DOHH2 (cell line): ENCODE measurements at regions not wholly inside any gene's neighbourhood (a gene's known extent, or its start where the extent isn't known, plus 50 kb on each side); places are given as distances from the start of the nearest gene placed in this dataset.

Source experiments
- H3F3A ChIP-seq: fragments of 200-600 bp; sonication (generic), shearing (Covaris generic); 2 replicates; pipeline ENCODE4 v1.6.0; 2016; ENCODE audit warnings: antibody characterized with exemption, mild to moderate bottlenecking; ENCODE audit not compliant: control insufficient read depth, insufficient read depth
- H3K27ac ChIP-seq: fragments of 200-600 bp; sonication (generic); 2 replicates; pipeline ENCODE4 v1.5.1; 2014; ENCODE audit warnings: low read depth, mild to moderate bottlenecking, low read length, moderate library complexity
- H3K27me3 ChIP-seq: fragments of 200-600 bp; sonication (generic); 2 replicates; pipeline ENCODE4 v1.6.1; 2014; ENCODE audit warnings: mild to moderate bottlenecking, low read length, mixed read lengths; ENCODE audit not compliant: control insufficient read depth
- H3K36me3 ChIP-seq: fragments of 200-600 bp; sonication (generic); 2 replicates; pipeline ENCODE4 v1.6.1; 2014; ENCODE audit warnings: mild to moderate bottlenecking, low read length, moderate library complexity, mixed read lengths; ENCODE audit not compliant: control insufficient read depth
- H3K4me1 ChIP-seq: fragments of 200-600 bp; sonication (generic); 2 replicates; pipeline ENCODE4 v1.6.1; 2014; ENCODE audit warnings: mild to moderate bottlenecking, low read length, mixed read lengths; ENCODE audit not compliant: control insufficient read depth
- H3K4me2 ChIP-seq: fragments of 200-600 bp; sonication (generic); 2 replicates; pipeline ENCODE4 v1.6.0; 2014; ENCODE audit warnings: mild to moderate bottlenecking, low read length, moderate library complexity
- H3K4me3 ChIP-seq: fragments of 200-600 bp; sonication (generic); 2 replicates; pipeline ENCODE4 v1.5.1; 2014; ENCODE audit warnings: mild to moderate bottlenecking, low read length, mixed read lengths
- H3K79me2 ChIP-seq: fragments of 200-600 bp; sonication (generic); 2 replicates; pipeline ENCODE4 v1.6.1; 2014; ENCODE audit warnings: mild to moderate bottlenecking, low read length, mixed read lengths; ENCODE audit not compliant: control insufficient read depth
- H3K9me2 ChIP-seq: fragments of 200-600 bp; sonication (generic); replicated peaks from 2 replicates; pipeline ENCODE4 v1.6.1; 2014; ENCODE audit warnings: mild to moderate bottlenecking, low read length, mixed read lengths; ENCODE audit not compliant: control insufficient read depth
- H3K9me3 ChIP-seq: fragments of 200-600 bp; sonication (generic); 2 replicates; pipeline ENCODE4 v1.6.1; 2014; ENCODE audit warnings: antibody characterized with exemption, low read length, mixed read lengths; ENCODE audit not compliant: control insufficient read depth, insufficient read depth
- H4K20me1 ChIP-seq: fragments of 200-600 bp; sonication (generic); 2 replicates; pipeline ENCODE4 v1.6.0; 2014; ENCODE audit warnings: low read depth, mild to moderate bottlenecking, antibody characterized with exemption, low read length, moderate library complexity; ENCODE audit not compliant: control insufficient read depth, insufficient read depth
- CTCF ChIP-seq: fragments of 200-600 bp; sonication (generic); IDR thresholded peaks from one replicate; pipeline ENCODE4 v1.5.1; 2014; ENCODE audit warnings: antibody characterized with exemption, mild to moderate bottlenecking, low read depth, low read length; ENCODE audit not compliant: poor library complexity, severe bottlenecking
- EZH2phosphoT487 ChIP-seq: fragments of 200-600 bp; sonication (generic); IDR thresholded peaks from 2 replicates; pipeline ENCODE4 v1.6.1; 2017; ENCODE audit warnings: borderline replicate concordance, mild to moderate bottlenecking, antibody characterized with exemption, low read length, moderate library complexity, mixed read lengths

- no peaks in the 10 kb centered on the region for H3K4me1 ChIP-seq
- no peak overlapping the region for H3K4me2 ChIP-seq
- TF ChIP-seq EZH2phosphoT487, result no peak
- no peak for TF ChIP-seq CTCF
- H3F3A ChIP-seq, result no peaks in the 10 kb centered on the region
- H3K79me2 ChIP-seq, result no peaks in the 10 kb centered on the region
- H3K9me2 ChIP-seq, result no peaks in the 10 kb centered on the region
- no peaks in the 10 kb centered on the region for H4K20me1 ChIP-seq
- H3K4me3 ChIP-seq, result no peak overlapping the region
- no peaks in the 10 kb centered on the region for H3K27me3 ChIP-seq
- no peak overlapping the region for H3K27ac ChIP-seq
- peaks cover 5% of the 10 kb centered on the region; the same call in 1 of the 2 replicates for H3K9me3 ChIP-seq
- no peaks in the 10 kb centered on the region for H3K36me3 ChIP-seq
These were observed 182.4 kb upstream of the CHRNA7 start for GRCh38 chr15:31847961-31848360.

- TF ChIP-seq CTCF (no peak), EZH2phosphoT487 (no peak)
- Histone ChIP-seq H3K4me2 (no peak overlapping the region), H3F3A (no peaks in the 10 kb centered on the region), H3K4me3 (no peak overlapping the region), H3K36me3 (no peaks in the 10 kb centered on the region), H3K4me1 (no peaks in the 10 kb centered on the region), H3K27ac (no peak overlapping the region), H3K9me2 (no peaks in the 10 kb centered on the region), H3K27me3 (no peaks in the 10 kb centered on the region), H4K20me1 (no peaks in the 10 kb centered on the region), H3K79me2 (no peaks in the 10 kb centered on the region), H3K9me3 (peaks cover 5% of the 10 kb centered on the region; the same call in 1 of the 2 replicates)
These were observed 181.7 kb upstream of the CHRNA7 start for GRCh38 chr15:31848621-31849020.

- peaks cover 5% of the 10 kb centered on the region; the same call in 1 of the 2 replicates for H3K9me3 ChIP-seq
- peaks cover 4% of the 10 kb centered on the region; the same call in 1 of the 2 replicates for H3K27me3 ChIP-seq
- no peaks in the 10 kb centered on the region for H3K36me3 ChIP-seq
- no peaks in the 10 kb centered on the region for H4K20me1 ChIP-seq
- H3F3A ChIP-seq, result no peaks in the 10 kb centered on the region
- H3K9me2 ChIP-seq, result no peaks in the 10 kb centered on the region
- H3K27ac ChIP-seq, result no peak overlapping the region
- H3K4me1 ChIP-seq, result peaks cover 3% of the 10 kb centered on the region; the same call in 1 of the 2 replicates
- no peak overlapping the region for H3K4me2 ChIP-seq
- no peak overlapping the region for H3K4me3 ChIP-seq
- no peak for TF ChIP-seq CTCF
- no peak for TF ChIP-seq EZH2phosphoT487
- H3K79me2 ChIP-seq, result no peaks in the 10 kb centered on the region
These were observed 177.1 kb upstream of the CHRNA7 start for GRCh38 chr15:31852933-31853799.
